ENCODE measurements at regions not wholly inside any gene's neighbourhood (a gene's known extent, or its start where the extent isn't known, plus 50 kb on each side); places are given as distances from the start of the nearest gene placed in this dataset.

GRCh38 chr18:10241579-10241978 lies 212.9 kb upstream of the APCDD1 start:
- TF ChIP-seq POLR2A (IDR thresholded peaks at IDR 0.05) (no peak), CTCF (IDR thresholded peaks at IDR 0.05) (no peak)
